NCI-H748 (cell line): ENCODE measurements at regions not wholly inside any gene's neighbourhood (a gene's known extent, or its start where the extent isn't known, plus 50 kb on each side); places are given as distances from the start of the nearest gene placed in this dataset.
"Not testable (repeated sequence)": the region's sequence is repeated elsewhere in the genome, so short reads cannot be mapped to it uniquely, and the experiment has no call there.

ENCODE experiments used
- DNase-seq: peaks from one replicate; lab custom pipeline; 2025; ENCODE audit not compliant: unreplicated experiment; lab: John Stamatoyannopoulos, UW

DNA sequence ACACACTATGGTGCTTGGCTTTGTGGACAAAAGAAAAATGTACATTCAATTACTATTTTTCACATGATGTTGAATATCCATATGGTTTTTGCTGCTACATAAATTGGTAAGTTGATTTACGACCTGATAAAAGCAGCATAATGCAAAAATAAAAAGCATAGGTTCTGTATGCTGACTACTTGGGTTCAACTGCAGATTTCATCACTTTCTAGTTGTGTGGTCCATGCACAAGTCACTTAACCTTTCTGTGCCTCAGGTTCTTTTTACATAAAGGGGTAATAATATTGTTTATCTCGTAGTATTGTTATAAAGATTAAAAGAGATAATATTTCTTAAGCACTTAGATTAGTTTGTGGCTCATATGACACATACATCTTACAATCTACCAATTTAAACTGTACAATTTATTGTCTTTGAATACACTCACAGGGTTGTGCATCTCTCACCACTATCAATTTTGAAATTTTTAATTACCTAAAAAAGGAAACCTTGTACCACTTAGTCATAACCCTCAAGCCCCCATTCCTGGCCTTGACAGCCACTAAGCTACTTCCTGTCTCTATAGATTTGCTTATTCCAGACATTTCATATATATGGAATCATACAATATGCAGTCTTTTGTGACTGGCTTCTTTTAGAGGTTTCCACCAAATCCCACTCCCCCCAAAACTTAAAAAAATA, 1443.9 kb downstream of the SUCLG1 start:
- DNase-seq, result no peak

- no peak for DNase-seq
These were observed 1444.6 kb downstream of the SUCLG1 start for GRCh38 chr2:83014462-83014861.

DNA sequence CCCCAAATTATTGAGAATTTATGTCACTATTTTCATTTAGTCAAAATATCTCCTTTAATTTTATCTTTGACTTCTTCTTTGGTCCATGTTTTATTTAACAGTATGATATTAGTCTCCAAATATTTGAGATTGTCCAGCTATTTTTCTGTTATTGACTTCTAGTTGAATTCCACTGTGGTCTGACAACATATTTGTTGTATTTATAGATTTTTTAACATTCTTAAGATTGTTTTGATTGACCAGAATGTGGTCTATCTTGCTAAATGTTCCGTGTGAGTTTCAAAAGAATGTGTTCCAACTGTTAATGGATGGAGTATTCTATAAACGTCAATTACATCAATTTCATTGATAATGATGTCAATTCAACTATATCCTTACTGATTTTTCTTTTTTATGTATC, 1452.1 kb downstream of the SUCLG1 start:
- no peak for DNase-seq

DNA sequence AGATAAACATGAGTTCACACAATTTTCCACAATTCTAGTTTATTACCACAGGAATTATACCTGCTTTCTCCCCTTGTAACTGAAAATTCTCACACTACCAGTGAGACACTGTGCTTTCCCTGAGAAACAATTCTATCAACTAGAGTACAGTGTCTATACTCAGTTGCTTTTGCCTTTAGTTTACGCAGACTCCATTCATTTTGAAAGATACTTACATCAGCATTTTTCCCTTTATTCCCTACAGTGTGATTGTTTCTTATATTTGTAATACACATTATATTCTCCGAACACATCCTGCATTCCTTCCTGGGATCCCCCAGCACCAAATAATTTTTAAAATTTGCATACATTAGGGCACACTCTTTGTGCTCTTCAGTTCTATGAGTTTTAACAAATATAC, 1455.5 kb downstream of the SUCLG1 start:
- DNase-seq, result no peak

GRCh38 chr2:83002706-83003105, 1456.4 kb downstream of the SUCLG1 start:
- DNase-seq, result no peak

DNA sequence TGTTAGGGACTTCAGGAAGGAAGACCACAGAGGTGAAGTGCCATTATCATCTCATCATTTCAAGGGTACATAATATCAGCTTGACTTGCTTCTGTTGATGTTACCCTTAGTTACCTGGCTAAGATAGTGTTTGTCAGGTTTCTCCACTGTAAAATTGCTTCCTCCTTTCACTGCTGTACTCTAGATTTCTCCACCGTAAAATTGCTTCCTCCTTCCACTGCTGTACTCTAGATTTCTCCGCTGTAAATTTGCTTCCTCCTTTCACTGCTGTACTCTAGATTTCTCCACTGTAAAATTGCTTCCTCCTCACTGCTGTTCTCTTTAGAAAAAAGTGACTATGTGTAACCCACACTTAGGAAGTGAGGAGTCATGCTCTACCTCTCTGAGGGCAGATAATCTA, 1460.3 kb downstream of the SUCLG1 start:
- DNase-seq, result peak; percentile 7

DNA sequence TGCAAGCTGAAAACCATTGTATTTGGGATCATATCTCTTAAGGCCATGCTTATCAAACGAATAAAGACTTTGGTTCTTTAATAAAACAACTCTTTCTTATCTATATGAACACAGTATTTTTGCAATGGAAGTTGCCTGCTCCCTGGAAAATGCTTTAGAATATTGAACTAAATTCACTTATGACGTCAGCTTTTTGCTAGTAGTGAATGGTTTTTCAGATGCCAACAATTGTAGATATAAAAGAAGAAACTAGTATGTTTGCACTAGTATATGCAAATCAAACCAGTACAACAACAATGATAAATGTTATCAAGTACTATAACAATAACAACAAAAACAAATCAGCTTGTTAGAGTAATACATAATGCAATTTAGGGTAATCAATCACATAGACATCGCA, 1462.9 kb downstream of the SUCLG1 start:
- DNase-seq, result no peak

- no peak for DNase-seq
These were observed 1464.9 kb downstream of the SUCLG1 start for GRCh38 chr2:82994151-82994550.

DNA sequence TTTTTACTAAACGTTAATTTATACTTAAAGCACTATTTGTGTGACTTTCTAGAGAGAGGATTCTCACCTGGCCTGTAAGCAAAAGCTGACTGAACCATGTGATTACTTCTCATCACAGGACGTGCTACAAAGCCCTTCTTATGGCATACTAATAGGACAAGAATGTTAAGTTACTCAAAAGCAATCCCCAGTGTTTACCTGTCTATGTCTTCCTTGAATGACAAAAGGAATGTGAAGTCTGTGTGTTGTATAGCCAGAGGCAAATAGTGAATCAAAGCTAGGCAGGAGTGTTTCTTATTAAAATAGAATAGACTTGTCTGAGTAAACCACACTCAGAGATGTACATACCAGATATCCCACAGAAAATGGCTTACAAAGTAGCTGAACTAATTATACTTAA, 1465.5 kb downstream of the SUCLG1 start:
- no peak for DNase-seq

DNA sequence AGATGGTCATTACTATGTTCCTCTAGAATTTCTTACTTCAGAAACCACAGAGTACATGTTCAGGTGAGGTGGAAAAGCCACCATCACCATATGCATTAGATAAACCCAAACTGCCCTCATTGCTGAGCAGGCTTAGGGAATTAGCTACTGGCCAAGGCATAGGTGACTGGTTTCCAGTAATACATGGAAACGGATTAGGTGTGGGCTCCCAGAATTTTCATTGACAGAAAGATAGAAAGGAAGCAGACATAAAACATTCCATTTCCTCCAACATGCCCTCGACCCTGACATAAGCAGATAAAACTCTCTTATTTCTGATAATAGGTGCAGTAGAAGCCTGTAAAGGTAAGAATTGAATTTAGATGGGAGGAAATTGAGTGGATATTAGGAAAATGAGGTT, 1466.1 kb downstream of the SUCLG1 start:
- no peak for DNase-seq

- DNase-seq, result not testable (repeated sequence)
These were observed 1471.4 kb downstream of the SUCLG1 start for GRCh38 chr2:82987706-82988105.

DNA sequence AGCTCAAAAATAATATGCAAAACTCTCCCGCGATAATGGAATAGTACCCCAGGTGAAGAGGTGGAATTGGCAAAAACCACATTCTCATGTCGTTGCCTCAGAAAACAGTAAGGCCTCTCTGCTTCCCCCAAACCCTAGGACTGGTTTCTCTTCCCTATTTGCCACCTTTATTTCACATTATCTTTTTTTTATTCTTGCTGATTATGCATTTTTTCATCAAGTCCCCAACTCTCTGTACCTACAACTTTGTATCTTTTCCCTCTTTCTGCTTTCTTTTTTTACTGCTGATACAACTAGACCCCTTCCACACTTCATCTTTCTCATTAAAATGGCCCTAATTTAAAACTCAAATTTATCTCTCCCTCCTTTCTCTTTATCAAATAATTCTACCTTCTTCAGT, 1472.2 kb downstream of the SUCLG1 start:
- no peak for DNase-seq

GRCh38 chr2:82985572-82986197, 1473.4 kb downstream of the SUCLG1 start:
- no peak for DNase-seq

- DNase-seq, result no peak
These were observed 1490.7 kb downstream of the SUCLG1 start for GRCh38 chr2:82968358-82968757.

DNA sequence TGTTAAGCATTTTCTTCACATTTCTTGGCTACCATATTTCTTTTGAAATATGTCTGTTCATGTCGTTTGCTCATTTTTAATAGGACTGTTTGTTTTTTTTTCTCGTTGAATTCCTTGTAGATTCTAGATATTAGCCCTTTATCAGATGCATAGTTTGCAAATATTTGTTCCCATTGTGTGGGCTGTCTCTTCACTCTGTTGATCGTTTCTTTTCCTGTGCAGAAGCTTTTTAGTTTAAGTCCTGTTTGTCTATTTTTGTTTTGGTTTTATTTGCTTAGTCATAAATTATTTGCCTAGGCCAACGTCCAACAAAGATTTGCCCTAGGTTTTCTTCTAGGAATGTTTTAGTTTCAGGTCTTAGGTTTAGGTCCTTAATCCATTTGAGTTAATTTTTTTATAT, 1494.7 kb downstream of the SUCLG1 start:
- no peak for DNase-seq

DNA sequence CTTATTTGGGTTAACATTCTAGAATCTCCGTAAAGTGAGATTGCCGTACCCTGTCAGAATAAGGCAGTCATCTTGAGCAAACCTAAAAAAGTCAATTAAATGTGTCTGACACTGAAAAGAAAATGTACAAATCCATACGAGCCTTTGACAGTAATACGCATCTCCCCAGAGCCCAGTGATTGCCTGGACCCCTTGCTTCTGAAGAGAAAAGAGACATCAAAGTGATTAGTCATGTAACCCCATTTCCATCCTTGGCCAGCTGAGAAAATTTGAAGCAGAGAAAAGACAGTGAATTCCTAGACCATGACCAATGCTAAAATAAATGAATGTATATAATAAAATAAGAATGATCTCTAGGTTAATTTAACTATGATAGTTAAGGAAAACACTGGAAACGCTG, 1499.4 kb downstream of the SUCLG1 start:
- no peak for DNase-seq

DNA sequence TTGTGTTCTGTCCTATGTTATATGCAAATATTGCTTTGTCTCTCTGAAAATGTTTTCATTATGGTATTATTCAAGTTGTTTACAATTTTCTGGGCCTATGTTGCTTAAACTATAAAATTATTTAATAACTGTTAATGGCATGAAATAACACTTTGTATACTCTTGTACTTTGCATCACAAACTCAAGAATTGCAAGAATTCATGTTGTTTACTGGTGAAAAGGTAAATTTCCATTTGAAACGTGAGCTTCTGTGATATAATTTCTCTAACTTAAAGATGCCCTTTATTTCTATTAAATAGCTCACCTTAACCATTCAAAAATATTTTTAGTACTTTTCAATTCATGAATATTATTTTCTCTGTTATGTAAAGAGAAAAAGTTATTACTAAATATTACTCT, 1504.2 kb downstream of the SUCLG1 start:
- DNase-seq, result no peak

- DNase-seq, result no peak
These were observed 1519.9 kb downstream of the SUCLG1 start for GRCh38 chr2:82939211-82939610.

- not testable (repeated sequence) for DNase-seq
These were observed 1520.7 kb downstream of the SUCLG1 start for GRCh38 chr2:82938321-82938845.

DNA sequence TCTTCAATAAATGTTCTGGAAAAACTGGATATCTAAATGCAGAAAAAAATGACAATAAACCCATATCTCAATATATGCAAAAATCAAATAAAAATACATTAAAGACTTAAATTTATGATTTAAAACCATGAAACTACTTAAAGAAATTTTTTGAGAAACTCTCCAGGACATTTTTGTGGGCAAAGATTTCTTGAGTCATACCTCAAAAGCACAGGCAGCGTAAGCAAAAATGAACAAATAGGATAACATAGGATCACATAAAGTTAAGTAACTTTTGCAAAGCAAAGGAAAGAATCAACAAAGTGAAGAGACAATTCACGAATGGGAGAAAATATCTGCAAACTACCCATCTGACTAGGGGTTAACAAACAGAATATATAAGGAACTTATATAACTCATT, 1545.5 kb downstream of the SUCLG1 start:
- DNase-seq, result no peak

DNA sequence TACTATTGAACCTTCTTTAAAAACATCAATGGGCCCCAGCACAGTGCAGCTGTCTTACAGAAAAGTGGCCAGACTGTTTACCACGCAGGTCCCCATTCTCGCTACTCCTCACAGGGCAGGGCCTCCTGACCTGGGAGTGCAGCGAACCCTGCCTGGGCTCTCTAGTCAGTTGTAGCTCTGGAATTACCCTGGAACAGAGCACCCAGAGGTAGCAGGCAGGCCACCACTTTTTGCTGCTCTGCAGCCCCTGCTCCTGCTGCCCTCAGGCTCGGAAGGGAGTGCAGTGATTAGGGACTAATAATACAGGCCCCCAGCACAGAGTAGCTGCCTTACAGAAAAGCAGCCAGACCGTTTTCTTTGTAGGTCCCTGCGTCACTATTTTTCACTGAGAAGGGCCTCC, 1563.0 kb downstream of the SUCLG1 start:
- DNase-seq, result no peak

DNA sequence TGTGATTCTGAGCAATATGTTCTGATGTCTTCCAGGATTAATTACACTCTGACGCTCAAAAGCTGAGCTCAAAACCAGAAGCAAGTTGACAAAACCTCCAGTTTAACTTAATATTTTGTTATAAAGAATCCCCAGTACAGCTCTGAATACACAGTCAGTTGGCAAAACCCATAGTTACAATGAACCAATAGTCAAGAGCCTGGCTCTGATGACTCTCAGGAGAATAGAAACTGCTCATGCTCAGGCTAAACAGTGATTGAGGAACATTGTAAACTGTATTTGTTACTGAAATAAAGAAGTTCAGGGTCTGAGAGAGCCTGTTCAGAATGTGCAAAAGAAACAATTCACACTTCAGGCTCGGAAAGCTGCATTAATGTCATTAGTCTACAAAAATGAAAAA, 1565.9 kb downstream of the SUCLG1 start:
- no peak for DNase-seq

DNA sequence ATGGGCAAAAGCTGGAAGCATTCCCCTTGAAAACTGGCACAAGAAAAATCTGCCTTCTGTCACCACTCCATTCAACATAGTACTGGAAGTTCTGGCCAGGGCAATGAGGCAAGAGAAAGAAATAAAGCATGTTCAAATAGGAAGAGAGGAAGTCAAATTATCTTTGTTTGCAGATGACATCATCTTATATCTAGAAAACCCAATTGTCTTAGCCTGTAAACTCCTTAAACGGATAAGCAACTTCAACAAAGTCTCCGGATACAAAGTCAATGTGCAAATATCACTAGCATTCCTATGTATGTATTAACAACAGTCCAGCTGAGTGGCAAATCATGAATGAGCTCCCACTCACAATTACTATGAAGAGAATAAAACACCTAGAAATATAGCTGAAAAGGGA, 1579.3 kb downstream of the SUCLG1 start:
- DNase-seq, result no peak
